ENCODE measurements at regions not wholly inside any gene's neighbourhood (a gene's known extent, or its start where the extent isn't known, plus 50 kb on each side); places are given as distances from the start of the nearest gene placed in this dataset.

DNA sequence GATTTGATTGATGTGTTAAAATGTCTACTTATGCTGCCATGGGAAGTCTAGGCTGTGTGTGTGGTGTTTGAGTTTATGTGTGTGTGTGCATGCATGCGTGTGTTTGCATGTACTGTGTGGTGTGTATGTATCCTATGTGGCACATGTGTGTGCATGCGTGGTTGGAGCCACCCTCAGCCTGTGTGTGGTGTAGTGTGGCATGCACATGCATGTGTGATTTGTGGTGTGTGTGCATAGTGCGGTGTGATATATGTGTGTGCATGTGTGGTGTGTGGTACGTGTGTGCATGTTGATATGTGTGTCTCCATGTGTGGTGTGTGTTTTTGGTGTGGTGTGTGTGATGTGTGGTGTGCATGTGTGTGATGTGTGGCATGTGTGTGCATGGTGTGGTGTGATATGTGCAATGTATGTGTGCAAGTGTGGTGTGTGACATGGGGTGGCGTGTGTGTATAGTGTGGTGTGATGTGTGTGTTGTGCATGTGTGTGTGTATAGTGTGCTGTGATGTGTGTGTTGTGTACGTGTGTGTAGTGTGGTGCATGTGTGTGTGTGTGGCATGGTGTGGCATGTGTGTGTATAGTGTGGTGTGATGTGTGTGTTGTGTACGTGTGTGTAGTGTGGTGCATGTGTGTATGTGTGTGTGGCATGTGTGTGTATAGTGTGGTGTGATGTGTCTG lies 66.6 kb upstream of the HDAC4 start:
- Histone ChIP-seq H3K79me2 (ENCODE audit: control insufficient read depth, insufficient read depth, low read length) (no peaks in the 10 kb centered on the region), H3K9ac (ENCODE audit: insufficient read depth in 1 of 2, low read depth in 2 of 2, low read length in 2 of 2) (no peak overlapping the region), H2AFZ (ENCODE audit: low read depth, low read length) (no peak overlapping the region), H3K9me1 (ENCODE audit: control insufficient read depth, insufficient read depth, low read length) (no peaks in the 10 kb centered on the region), H3K36me3 (ENCODE audit: control insufficient read depth, insufficient read depth, low read length) (no peaks in the 10 kb centered on the region), H3K4me2 (ENCODE audit: insufficient read depth, low read length) (no peak overlapping the region), H3K4me3 (no peak overlapping the region), H3K27me3 (ENCODE audit: control insufficient read depth in 2 of 2, insufficient read depth in 2 of 2, low read length in 2 of 2) (peaks cover 0 to 51% of the 10 kb centered on the region in 2 experiments; a peak in 3 of 5 replicates), H4K20me1 (replicated peaks; ENCODE audit: control insufficient read depth, insufficient read depth, low read length) (no peaks in the 10 kb centered on the region), H3K27ac (ENCODE audit: extremely low read depth, low read depth, low read length) (no peak overlapping the region), H3K9me3 (replicated peaks; ENCODE audit: control insufficient read depth, insufficient read depth, low read depth, low read length) (no peaks in the 10 kb centered on the region), H3K4me1 (replicated peaks in 1 of 2; ENCODE audit: control insufficient read depth in 2 of 2, insufficient read depth in 2 of 2, low read length in 2 of 2) (peaks cover 0 to 3% of the 10 kb centered on the region in 2 experiments; a peak in 1 of 5 replicates)
- FAIRE-seq, result no peak
- in situ Hi-C loops (cut with MboI) (no loop called here), intact Hi-C loops (cut with micrococcal nuclease) (no loop called here)
- TF ChIP-seq MXI1 (IDR thresholded peaks at IDR 0.05; ENCODE audit: low read depth, low read length) (no peak), LARP7 (IDR thresholded peaks at IDR 0.05) (no peak), ZNF436 (CRISPR knock-in tag; IDR thresholded peaks at IDR 0.05) (no peak), JUN (IDR thresholded peaks at IDR 0.05; ENCODE audit: borderline replicate concordance, low read depth, low read length) (no peak), JUN (CRISPR knock-in tag; IDR thresholded peaks at IDR 0.05; ENCODE audit: borderline replicate concordance) (no peak), SNRNP70 (optimal IDR thresholded peaks at IDR 0.05; ENCODE audit: low read depth, low read length) (no peak), PHB (CRISPR knock-in tag; IDR thresholded peaks at IDR 0.05) (no peak), MYNN (IDR thresholded peaks at IDR 0.05) (no peak), MYNN (CRISPR knock-in tag; IDR thresholded peaks at IDR 0.05) (no peak), PCBP2 (IDR thresholded peaks at IDR 0.05; ENCODE audit: low read depth, low read length, poor library complexity, severe bottlenecking) (no peak), BDP1 (IDR thresholded peaks at IDR 0.05; ENCODE audit: insufficient read depth, insufficient read length) (no peak), ZNF146 (CRISPR knock-in tag; IDR thresholded peaks at IDR 0.05; ENCODE audit: unreplicated experiment) (no peak), C11orf30 (IDR thresholded peaks at IDR 0.05; ENCODE audit: low read depth) (no peak), RNF2 (IDR thresholded peaks at IDR 0.05) (no peak)
- TF ChIP-seq, protein P1, sequence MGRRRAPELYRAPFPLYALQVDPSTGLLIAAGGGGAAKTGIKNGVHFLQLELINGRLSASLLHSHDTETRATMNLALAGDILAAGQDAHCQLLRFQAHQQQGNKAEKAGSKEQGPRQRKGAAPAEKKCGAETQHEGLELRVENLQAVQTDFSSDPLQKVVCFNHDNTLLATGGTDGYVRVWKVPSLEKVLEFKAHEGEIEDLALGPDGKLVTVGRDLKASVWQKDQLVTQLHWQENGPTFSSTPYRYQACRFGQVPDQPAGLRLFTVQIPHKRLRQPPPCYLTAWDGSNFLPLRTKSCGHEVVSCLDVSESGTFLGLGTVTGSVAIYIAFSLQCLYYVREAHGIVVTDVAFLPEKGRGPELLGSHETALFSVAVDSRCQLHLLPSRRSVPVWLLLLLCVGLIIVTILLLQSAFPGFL (CRISPR knock-in tag; IDR thresholded peaks at IDR 0.05), result no peak
- TF ChIP-seq, protein P2, sequence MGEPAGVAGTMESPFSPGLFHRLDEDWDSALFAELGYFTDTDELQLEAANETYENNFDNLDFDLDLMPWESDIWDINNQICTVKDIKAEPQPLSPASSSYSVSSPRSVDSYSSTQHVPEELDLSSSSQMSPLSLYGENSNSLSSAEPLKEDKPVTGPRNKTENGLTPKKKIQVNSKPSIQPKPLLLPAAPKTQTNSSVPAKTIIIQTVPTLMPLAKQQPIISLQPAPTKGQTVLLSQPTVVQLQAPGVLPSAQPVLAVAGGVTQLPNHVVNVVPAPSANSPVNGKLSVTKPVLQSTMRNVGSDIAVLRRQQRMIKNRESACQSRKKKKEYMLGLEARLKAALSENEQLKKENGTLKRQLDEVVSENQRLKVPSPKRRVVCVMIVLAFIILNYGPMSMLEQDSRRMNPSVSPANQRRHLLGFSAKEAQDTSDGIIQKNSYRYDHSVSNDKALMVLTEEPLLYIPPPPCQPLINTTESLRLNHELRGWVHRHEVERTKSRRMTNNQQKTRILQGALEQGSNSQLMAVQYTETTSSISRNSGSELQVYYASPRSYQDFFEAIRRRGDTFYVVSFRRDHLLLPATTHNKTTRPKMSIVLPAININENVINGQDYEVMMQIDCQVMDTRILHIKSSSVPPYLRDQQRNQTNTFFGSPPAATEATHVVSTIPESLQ (CRISPR knock-in tag; IDR thresholded peaks at IDR 0.05), result no peak
- TF ChIP-seq, protein P3, sequence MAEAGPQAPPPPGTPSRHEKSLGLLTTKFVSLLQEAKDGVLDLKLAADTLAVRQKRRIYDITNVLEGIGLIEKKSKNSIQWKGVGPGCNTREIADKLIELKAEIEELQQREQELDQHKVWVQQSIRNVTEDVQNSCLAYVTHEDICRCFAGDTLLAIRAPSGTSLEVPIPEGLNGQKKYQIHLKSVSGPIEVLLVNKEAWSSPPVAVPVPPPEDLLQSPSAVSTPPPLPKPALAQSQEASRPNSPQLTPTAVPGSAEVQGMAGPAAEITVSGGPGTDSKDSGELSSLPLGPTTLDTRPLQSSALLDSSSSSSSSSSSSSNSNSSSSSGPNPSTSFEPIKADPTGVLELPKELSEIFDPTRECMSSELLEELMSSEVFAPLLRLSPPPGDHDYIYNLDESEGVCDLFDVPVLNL (CRISPR knock-in tag; IDR thresholded peaks at IDR 0.05; ENCODE audit: low read depth), result no peak
- 12% methylated on average over 7 of the region's 7 CpGs for WGBS (ENCODE audit: insufficient coverage, low coverage, missing lambda C conversion rate)
- no TSS peak for BruUV-seq (replicated peaks)
- POLR2A ChIA-PET, result no interaction called here
- DNase-seq (ENCODE audit: extremely low read depth in 1 of 4, low spot score in 3 of 4), result no peak
- ATAC-seq, result no peak
- CTCF ChIA-PET (ENCODE audit: low intra/inter-chr PET ratio), result no interaction called here
